H1 (cell line): ENCODE measurements at regions not wholly inside any gene's neighbourhood (a gene's known extent, or its start where the extent isn't known, plus 50 kb on each side); places are given as distances from the start of the nearest gene placed in this dataset.

ENCODE experiments used
- CTCF ChIA-PET: fragments of 300-600 bp; sonication (Branson Sonifier 250); formaldehyde crosslinking; loops from one replicate; lab custom pipeline; 2021; ENCODE audit not compliant: partially characterized antibody; lab: Charles Lee
- POLR2A ChIA-PET: fragments of 300-600 bp; sonication (Branson Sonifier 250); formaldehyde crosslinking; loops from one replicate; lab custom pipeline; 2021; ENCODE audit warnings: inconsistent platforms; ENCODE audit not compliant: partially characterized antibody; lab: Charles Lee
- DNase-seq, 2 experiments: peaks; one replicate each; pipeline versions ENCODE4 v3.0.0 to v3.0.0-alpha.2; 2010 to 2022; ENCODE audit warnings: low spot score in 2 of 2, low read depth in 1 of 2, mixed read lengths in 1 of 2
- FAIRE-seq: peaks from 2 replicates; lab custom pipeline; 2011; peaks lifted over from hg19 to GRCh38; lab: Jason Lieb, UNC
- H2AFZ ChIP-seq: 2 replicates; pipeline ENCODE4 v1.8.1; 2012; ENCODE audit warnings: low read length, inconsistent platforms
- H2AK5ac ChIP-seq: 2 replicates; pipeline ENCODE4 v1.6.1; 2013; ENCODE audit warnings: low read depth, low read length
- H2BK120ac ChIP-seq: replicated peaks from 2 replicates; pipeline ENCODE3; 2013; ENCODE audit warnings: low read depth, low read length, inconsistent platforms
- H2BK12ac ChIP-seq: 2 replicates; pipeline ENCODE4 v1.6.1; 2013; ENCODE audit warnings: low read depth, low read length
- H2BK15ac ChIP-seq: 2 replicates; pipeline ENCODE4 v1.6.1; 2013; ENCODE audit warnings: low read length
- H2BK20ac ChIP-seq: 2 replicates; pipeline ENCODE4 v1.6.1; 2013; ENCODE audit warnings: low read length
- H2BK5ac ChIP-seq: 2 replicates; pipeline ENCODE4 v1.6.1; 2013; ENCODE audit warnings: low read depth, low read length
- H3K14ac ChIP-seq: 2 replicates; pipeline ENCODE4 v1.6.1; 2013; ENCODE audit warnings: inconsistent platforms; ENCODE audit not compliant: insufficient read length
- H3K18ac ChIP-seq: 2 replicates; pipeline ENCODE4 v1.6.1; 2013; ENCODE audit warnings: low read length; ENCODE audit errors: extremely low read depth
- H3K23ac ChIP-seq: 2 replicates; pipeline ENCODE4 v1.6.1; 2013; ENCODE audit warnings: inconsistent platforms; ENCODE audit not compliant: insufficient read length
- H3K23me2 ChIP-seq: 2 replicates; pipeline ENCODE4 v1.6.1; 2013; ENCODE audit warnings: low read depth, low read length
- H3K27ac ChIP-seq: 2 replicates; pipeline ENCODE4 v1.6.1; 2011; ENCODE audit warnings: low read depth, low read length, inconsistent platforms
- H3K27me3 ChIP-seq, 4 experiments: replicated peaks in 1 of 4; 1 replicate in 1 of 4; 2 replicates in 3 of 4; pipeline versions ENCODE4 v1.6.1 to v1.8.1; 2011 to 2013; ENCODE audit warnings: low read length in 3 of 4, mild to moderate bottlenecking in 3 of 4, inconsistent platforms in 2 of 4, mixed read lengths in 2 of 4, moderate library complexity in 1 of 4; ENCODE audit not compliant: control insufficient read depth in 3 of 4, insufficient read depth in 3 of 4; ENCODE audit errors: extremely low read depth in 1 of 4
- H3K36me3 ChIP-seq, 4 experiments: 2 replicates each; pipeline versions ENCODE4 v1.6.1 to v1.8.1; 2011 to 2013; ENCODE audit warnings: mild to moderate bottlenecking in 4 of 4, low read length in 3 of 4, moderate library complexity in 2 of 4, control low read depth in 1 of 4, inconsistent platforms in 1 of 4; ENCODE audit not compliant: insufficient read depth in 4 of 4, control insufficient read depth in 2 of 4
- H3K4ac ChIP-seq: replicated peaks from 2 replicates; pipeline ENCODE3; 2013; ENCODE audit warnings: low read length, low read depth, mixed read lengths, inconsistent platforms; ENCODE audit not compliant: insufficient read length
- H3K4me1 ChIP-seq, 4 experiments: replicated peaks in 1 of 4; 1 replicate in 1 of 4; 2 replicates in 3 of 4; pipeline versions ENCODE4 v1.6.1 to v1.8.1; 2011 to 2013; ENCODE audit warnings: low read length in 3 of 4, inconsistent platforms in 2 of 4, mixed read lengths in 1 of 4; ENCODE audit not compliant: insufficient read depth in 4 of 4, control insufficient read depth in 3 of 4
- H3K4me2 ChIP-seq, 2 experiments: 2 replicates each; pipeline versions ENCODE4 v1.6.1 to v1.8.1; 2011 to 2013; ENCODE audit warnings: low read depth in 2 of 2, low read length in 2 of 2, control low read depth in 1 of 2, inconsistent platforms in 1 of 2, mild to moderate bottlenecking in 1 of 2; ENCODE audit not compliant: insufficient read depth in 1 of 2
- H3K4me3 ChIP-seq, 4 experiments: fragments of 200-600, 300-600 bp in 1 of 4; sonication (generic), shearing (Covaris generic), sonication (Bioruptor Twin) in 1 of 4; 2 replicates each; pipeline versions ENCODE4 v1.5.1 to v1.8.1; 2011 to 2016; ENCODE audit warnings: low read length in 4 of 4, low read depth in 3 of 4, control low read depth in 2 of 4, inconsistent platforms in 2 of 4, mild to moderate bottlenecking in 2 of 4, mixed read lengths in 1 of 4, moderate library complexity in 1 of 4; ENCODE audit not compliant: insufficient read depth in 2 of 4; ENCODE audit errors: extremely low read depth in 1 of 4
- H3K56ac ChIP-seq: replicated peaks from 2 replicates; pipeline ENCODE3; 2013; ENCODE audit warnings: low read depth, mild to moderate bottlenecking, mixed read lengths, low read length, inconsistent platforms; ENCODE audit not compliant: insufficient read length
- H3K79me1 ChIP-seq: 2 replicates; pipeline ENCODE4 v1.6.1; 2013; ENCODE audit warnings: low read depth, low read length, control low read depth
- H3K79me2 ChIP-seq, 2 experiments: 2 replicates each; pipeline versions ENCODE4 v1.6.1 to v1.8.1; 2012 to 2013; ENCODE audit warnings: low read length in 2 of 2, mild to moderate bottlenecking in 2 of 2, inconsistent platforms in 1 of 2; ENCODE audit not compliant: insufficient read depth in 2 of 2, control insufficient read depth in 1 of 2
- H3K9ac ChIP-seq, 4 experiments: replicated peaks in 1 of 4; 1 replicate in 1 of 4; 2 replicates in 3 of 4; pipeline versions ENCODE4 v1.6.1 to v1.8.1; 2011 to 2013; ENCODE audit warnings: low read depth in 3 of 4, low read length in 3 of 4, control low read depth in 2 of 4, mild to moderate bottlenecking in 2 of 4, moderate library complexity in 2 of 4, inconsistent platforms in 1 of 4; ENCODE audit errors: extremely low read depth in 1 of 4
- H3K9me3 ChIP-seq, 2 experiments: 2 replicates each; pipeline versions ENCODE4 v1.6.1 to v1.8.1; 2012 to 2013; ENCODE audit warnings: mild to moderate bottlenecking in 2 of 2, moderate library complexity in 2 of 2, control low read depth in 1 of 2, inconsistent platforms in 1 of 2, low read depth in 1 of 2, low read length in 1 of 2, mixed read lengths in 1 of 2; ENCODE audit not compliant: insufficient read depth in 2 of 2
- H4K20me1 ChIP-seq, 2 experiments: replicated peaks in 1 of 2; 2 replicates each; pipeline versions ENCODE3 to v1.8.1; 2011 to 2013; ENCODE audit warnings: inconsistent platforms in 2 of 2, low read length in 2 of 2, mild to moderate bottlenecking in 1 of 2; ENCODE audit not compliant: insufficient read depth in 2 of 2, control insufficient read depth in 1 of 2
- H4K5ac ChIP-seq: 2 replicates; pipeline ENCODE4 v1.6.1; 2013; ENCODE audit warnings: low read length, low read depth, mixed read lengths, inconsistent platforms; ENCODE audit not compliant: insufficient read length
- H4K8ac ChIP-seq: 2 replicates; pipeline ENCODE4 v1.8.0; 2013; ENCODE audit warnings: mild to moderate bottlenecking, moderate library complexity, low read length, inconsistent platforms; ENCODE audit not compliant: insufficient read depth; ENCODE audit errors: extremely low read depth
- H4K91ac ChIP-seq: replicated peaks from 2 replicates; pipeline ENCODE3; 2013; ENCODE audit warnings: low read length, mixed read lengths, inconsistent platforms; ENCODE audit not compliant: insufficient read length
- CTCF ChIP-seq, 3 experiments: IDR thresholded peaks; 1 replicate in 2 of 3; 2 replicates in 1 of 3; pipeline versions ENCODE4 v1.5.1 to v1.6.1; 2011; ENCODE audit warnings: low read length in 3 of 3, mild to moderate bottlenecking in 3 of 3, inconsistent platforms in 2 of 3, low read depth in 1 of 3, moderate library complexity in 1 of 3; ENCODE audit not compliant: insufficient read depth in 1 of 3; ENCODE audit errors: control extremely low read depth in 1 of 3
- EGR1 ChIP-seq: IDR thresholded peaks from 2 replicates; pipeline ENCODE4 v1.6.1; 2011; ENCODE audit warnings: low read depth, low read length, borderline replicate concordance
- GABPA ChIP-seq: IDR thresholded peaks from 2 replicates; pipeline ENCODE4 v1.6.1; 2011; ENCODE audit warnings: mild to moderate bottlenecking, low read length, moderate library complexity, borderline replicate concordance; ENCODE audit not compliant: insufficient read depth
- RAD21 ChIP-seq, 2 experiments: IDR thresholded peaks in 1 of 2; conservative IDR thresholded peaks in 1 of 2; 2 replicates each; pipeline ENCODE4 v1.6.1; 2011; ENCODE audit warnings: low read depth in 2 of 2, low read length in 2 of 2, improper control_type of control experiment in 1 of 2, inconsistent platforms in 1 of 2, mild to moderate bottlenecking in 1 of 2, moderate library complexity in 1 of 2
- RBBP5 ChIP-seq: IDR thresholded peaks from 2 replicates; pipeline ENCODE4 v1.7.1; 2012; ENCODE audit warnings: low read depth, mild to moderate bottlenecking, inconsistent platforms, low read length, moderate library complexity, borderline replicate concordance
- ZNF274 ChIP-seq: IDR thresholded peaks from 2 replicates; pipeline ENCODE4 v1.7.0; 2012; ENCODE audit warnings: low read length, borderline replicate concordance; ENCODE audit errors: extremely low read depth

DNA sequence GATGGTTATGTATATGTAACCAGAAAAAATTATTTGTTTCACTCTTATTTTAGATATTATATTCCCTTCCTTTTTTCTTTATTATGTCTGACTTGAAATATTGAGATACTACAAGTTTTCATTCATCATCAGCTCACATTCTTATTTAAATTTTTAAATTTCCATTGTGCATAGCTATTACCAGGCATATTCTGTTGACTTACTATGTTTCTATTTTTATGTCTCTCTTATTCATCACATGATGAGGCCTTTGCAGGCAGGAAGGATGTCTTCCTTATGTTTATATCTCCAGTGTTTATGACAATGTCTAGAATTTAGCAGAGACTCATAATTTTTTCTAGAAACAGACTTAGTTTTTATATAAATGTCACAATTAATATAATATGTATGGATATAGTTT is 221.9 kb upstream of the KCTD3 start:
- CTCF ChIA-PET, result no interaction called here
- Histone ChIP-seq H2BK20ac (no peak overlapping the region), H3K4me2 (no peak overlapping the region), H2BK15ac (no peak overlapping the region), H2BK5ac (no peak overlapping the region), H3K79me2 (no peaks in the 10 kb centered on the region), H3K9ac (no peak overlapping the region), H3K4me3 (no peak overlapping the region), H4K8ac (no peak overlapping the region), H3K4me1 (no peaks in the 10 kb centered on the region), H3K23ac (no peak overlapping the region), H4K91ac (no peak overlapping the region), H3K36me3 (no peaks in the 10 kb centered on the region), H3K18ac (no peak overlapping the region), H3K23me2 (no peaks in the 10 kb centered on the region), H3K4ac (no peak overlapping the region), H2AFZ (no peak overlapping the region), H3K27me3 (no peaks in the 10 kb centered on the region), H4K20me1 (no peaks in the 10 kb centered on the region), H3K9me3 (no peaks in the 10 kb centered on the region), H3K14ac (no peak overlapping the region), H2BK12ac (no peak overlapping the region), H3K27ac (no peak overlapping the region), H2BK120ac (no peak overlapping the region), H2AK5ac (no peak overlapping the region), H3K79me1 (no peaks in the 10 kb centered on the region), H3K56ac (no peak overlapping the region), H4K5ac (no peak overlapping the region)
- DNase-seq (no peak), FAIRE-seq (no peak)
- POLR2A ChIA-PET, result no interaction called here
- no peak for TF ChIP-seq RBBP5
- no peak for TF ChIP-seq GABPA
- no peak for TF ChIP-seq ZNF274
- no peak for TF ChIP-seq RAD21 (IDR thresholded peaks at IDR 0.05 in 1 of 2, conservative IDR thresholded peaks at IDR 0.05 in 1 of 2; ENCODE audit: low read depth in 2 of 2, low read length in 2 of 2)
- TF ChIP-seq EGR1, result no peak
- no peak for TF ChIP-seq CTCF (IDR thresholded peaks at IDR 0.05; ENCODE audit: control extremely low read depth in 1 of 3, insufficient read depth in 1 of 3, low read depth in 1 of 3, low read length in 3 of 3)
- TF ChIP-seq, all 59 proteins: peak for 0
